A673 (cell line): ENCODE measurements at regions not wholly inside any gene's neighbourhood (a gene's known extent, or its start where the extent isn't known, plus 50 kb on each side); places are given as distances from the start of the nearest gene placed in this dataset.

Source experiments
- BruUV-seq: library from RNA; stranded (reverse); fragments of 400-500 nt; replicated peaks from 2 replicates; lab custom pipeline; 2021; lab: Mats Ljungman, UMichigan
- CTCF ChIA-PET: fragments of 300-600 bp; sonication (Branson Sonifier 250); formaldehyde crosslinking; loops from one replicate; lab custom pipeline; 2022; ENCODE audit warnings: antibody characterized with exemption; lab: Charles Lee
- POLR2A ChIA-PET: fragments of 300-600 bp; sonication (Branson Sonifier 250); formaldehyde crosslinking; loops from one replicate; lab custom pipeline; 2022; ENCODE audit warnings: antibody characterized with exemption; ENCODE audit not compliant: low non-redundant PET; lab: Charles Lee
- DNase-seq: peaks from one replicate; pipeline ENCODE4 v3.0.0-alpha.2; 2015; ENCODE audit warnings: low spot score
- H3K27ac ChIP-seq: fragments of 200-600 bp; sonication (generic); 2 replicates; pipeline ENCODE4 v1.5.1; 2016; ENCODE audit warnings: mixed run types, low read depth, mild to moderate bottlenecking, mixed read lengths, antibody characterized with exemption, low read length; ENCODE audit not compliant: poor library complexity, severe bottlenecking
- H3K27me3 ChIP-seq: fragments of 200-600 bp; sonication (generic); replicated peaks from 2 replicates; pipeline ENCODE4 v1.6.1; 2017; ENCODE audit warnings: mixed run types, low read depth, mild to moderate bottlenecking, mixed read lengths, antibody characterized with exemption, low read length; ENCODE audit not compliant: insufficient read depth, poor library complexity
- H3K36me3 ChIP-seq: fragments of 200-600 bp; sonication (generic); 2 replicates; pipeline ENCODE4 v1.6.1; 2016; ENCODE audit warnings: mixed run types, mild to moderate bottlenecking, mixed read lengths, antibody characterized with exemption, low read length; ENCODE audit not compliant: insufficient read depth, poor library complexity, severe bottlenecking
- H3K4me1 ChIP-seq: fragments of 200-600 bp; sonication (generic); 2 replicates; pipeline ENCODE4 v1.6.1; 2017; ENCODE audit warnings: mixed run types, mild to moderate bottlenecking, mixed read lengths, antibody characterized with exemption, low read length; ENCODE audit not compliant: insufficient read depth, poor library complexity, severe bottlenecking
- H3K4me3 ChIP-seq: fragments of 200-600 bp; sonication (generic); 2 replicates; pipeline ENCODE4 v1.5.1; 2016; ENCODE audit warnings: low read depth, mixed run types, mild to moderate bottlenecking, mixed read lengths, low read length; ENCODE audit not compliant: poor library complexity, severe bottlenecking
- H3K9me3 ChIP-seq: fragments of 200-600 bp; sonication (generic); 2 replicates; pipeline ENCODE4 v1.6.1; 2016; ENCODE audit warnings: mixed run types, low read depth, mild to moderate bottlenecking, mixed read lengths, antibody characterized with exemption, low read length; ENCODE audit not compliant: poor library complexity, severe bottlenecking
- CTCF ChIP-seq: fragments of 300-800, 200-600 bp; sonication (generic); conservative IDR thresholded peaks from 2 replicates; pipeline ENCODE4 v1.5.1; 2017; ENCODE audit warnings: low read depth, mild to moderate bottlenecking, antibody characterized with exemption, low read length, moderate library complexity, mixed read lengths
- EZH2 ChIP-seq: fragments of 200-600 bp; sonication (generic); IDR thresholded peaks from 2 replicates; pipeline ENCODE4 v1.6.1; 2017; ENCODE audit warnings: borderline replicate concordance, low read depth, mild to moderate bottlenecking, mixed read lengths, antibody characterized with exemption, low read length; ENCODE audit not compliant: poor library complexity, severe bottlenecking
- intact Hi-C: fragments of 100-400 bp; cut with micrococcal nuclease; formaldehyde crosslinking; loops from one replicate; pipeline ENCODE4 v1.10.0; 2022; ENCODE audit not compliant: unreplicated experiment

- ChIA-PET CTCF (no interaction called here), POLR2A (no interaction called here)
- intact Hi-C loops: no loop called here
- no peak overlapping the region for H3K27ac ChIP-seq
- no TSS peak for BruUV-seq
- H3K4me1 ChIP-seq: no peaks in the 10 kb centered on the region
- no peak overlapping the region for H3K4me3 ChIP-seq
- H3K27me3 ChIP-seq: no peaks in the 10 kb centered on the region
- no peak for TF ChIP-seq CTCF
- TF ChIP-seq EZH2: no peak
- H3K9me3 ChIP-seq: no peaks in the 10 kb centered on the region
- DNase-seq: no peak
- H3K36me3 ChIP-seq: no peaks in the 10 kb centered on the region
Measured at GRCh38 chr4:24078347-24078962, 188.6 kb upstream of the PPARGC1A start.

GRCh38 chr4:24076811-24077210 lies 187.0 kb upstream of the PPARGC1A start:
- CTCF ChIA-PET: no interaction called here
- Histone ChIP-seq H3K4me3 (no peak overlapping the region), H3K36me3 (no peaks in the 10 kb centered on the region), H3K4me1 (no peaks in the 10 kb centered on the region), H3K27ac (no peak overlapping the region), H3K9me3 (no peaks in the 10 kb centered on the region), H3K27me3 (no peaks in the 10 kb centered on the region)
- intact Hi-C loops: no loop called here
- no TSS peak for BruUV-seq
- DNase-seq: no peak
- POLR2A ChIA-PET: no interaction called here
- TF ChIP-seq EZH2 (no peak), CTCF (no peak)

- no TSS peak for BruUV-seq
- ChIA-PET CTCF (no interaction called here), POLR2A (no interaction called here)
Measured at GRCh38 chr4:24073948-24074347, 184.1 kb upstream of the PPARGC1A start.

More at GRCh38 chr4:24073948-24074347, 184.1 kb upstream of the PPARGC1A start:
- DNase-seq: peak; percentile 11
- H3K27me3 ChIP-seq: no peaks in the 10 kb centered on the region
- TF ChIP-seq CTCF (no peak), EZH2 (no peak)
- intact Hi-C loops: no loop called here
- no peaks in the 10 kb centered on the region for H3K36me3 ChIP-seq
- H3K4me3 ChIP-seq: no peak overlapping the region
- no peak overlapping the region for H3K27ac ChIP-seq
- no peaks in the 10 kb centered on the region for H3K9me3 ChIP-seq
- H3K4me1 ChIP-seq: no peaks in the 10 kb centered on the region
